ENCODE measurements at regions not wholly inside any gene's neighbourhood (a gene's known extent, or its start where the extent isn't known, plus 50 kb on each side); places are given as distances from the start of the nearest gene placed in this dataset.
"Not testable (repeated sequence)": the region's sequence is repeated elsewhere in the genome, so short reads cannot be mapped to it uniquely, and the experiment has no call there.

- H3K27me3 ChIP-seq (ENCODE audit: control insufficient read depth in 1 of 2, insufficient read depth in 2 of 2, low read length in 2 of 2); H3K36me3 ChIP-seq (ENCODE audit: control insufficient read depth in 2 of 2, insufficient read depth in 2 of 2, low read length in 1 of 2); H3K27ac ChIP-seq (ENCODE audit: low read depth in 2 of 2, low read length in 1 of 2); H3K4me1 ChIP-seq (ENCODE audit: control insufficient read depth in 2 of 2, insufficient read depth in 2 of 2, low read length in 1 of 2); H3K4me3 ChIP-seq (ENCODE audit: low read depth in 1 of 2, low read length in 2 of 2); H3K9me3 ChIP-seq (ENCODE audit: control insufficient read depth in 2 of 2, insufficient read depth in 1 of 2, low read depth in 1 of 2, low read length in 1 of 2): not testable (repeated sequence)
- 51 to 62% methylated on average over 2 of the region's 2 CpGs for WGBS, 2 donors
Observed at GRCh38 chr2:16727849-16728248, 62.2 kb upstream of the CYRIA start.

- H3K27ac ChIP-seq (ENCODE audit: low read depth in 2 of 2, low read length in 1 of 2): no peak overlapping the region
- H3K27me3 ChIP-seq (ENCODE audit: control insufficient read depth in 1 of 2, insufficient read depth in 2 of 2, low read length in 2 of 2): no peaks in the 10 kb centered on the region
- H3K9me3 ChIP-seq (ENCODE audit: control insufficient read depth in 2 of 2, insufficient read depth in 1 of 2, low read depth in 1 of 2, low read length in 1 of 2): no peaks in the 10 kb centered on the region
- 24% methylated on average over 4 of the region's 4 CpGs for WGBS, 2 donors
- no peaks in the 10 kb centered on the region for H3K36me3 ChIP-seq (ENCODE audit: control insufficient read depth in 2 of 2, insufficient read depth in 2 of 2, low read length in 1 of 2)
- no peaks in the 10 kb centered on the region for H3K4me1 ChIP-seq (ENCODE audit: control insufficient read depth in 2 of 2, insufficient read depth in 2 of 2, low read length in 1 of 2)
- H3K4me3 ChIP-seq (ENCODE audit: low read depth in 1 of 2, low read length in 2 of 2): no peak overlapping the region
Observed at GRCh38 chr2:16727256-16727655, 61.6 kb upstream of the CYRIA start.

GRCh38 chr2:16726577-16726976, 60.9 kb upstream of the CYRIA start:
- Histone ChIP-seq H3K4me3 (ENCODE audit: low read depth in 1 of 2, low read length in 2 of 2) (no peak overlapping the region), H3K36me3 (ENCODE audit: control insufficient read depth in 2 of 2, insufficient read depth in 2 of 2, low read length in 1 of 2) (no peaks in the 10 kb centered on the region), H3K4me1 (ENCODE audit: control insufficient read depth in 2 of 2, insufficient read depth in 2 of 2, low read length in 1 of 2) (no peaks in the 10 kb centered on the region), H3K27me3 (ENCODE audit: control insufficient read depth in 1 of 2, insufficient read depth in 2 of 2, low read length in 2 of 2) (no peaks in the 10 kb centered on the region), H3K27ac (ENCODE audit: low read depth in 2 of 2, low read length in 1 of 2) (no peak overlapping the region), H3K9me3 (ENCODE audit: control insufficient read depth in 2 of 2, insufficient read depth in 1 of 2, low read depth in 1 of 2, low read length in 1 of 2) (no peaks in the 10 kb centered on the region)
- WGBS, 2 donors: 87 to 91% methylated on average over 4 of the region's 4 CpGs

GRCh38 chr2:16726147-16726546, 60.5 kb upstream of the CYRIA start:
- H3K27ac ChIP-seq (ENCODE audit: low read depth in 2 of 2, low read length in 1 of 2): no peak overlapping the region
- no peaks in the 10 kb centered on the region for H3K27me3 ChIP-seq (ENCODE audit: control insufficient read depth in 1 of 2, insufficient read depth in 2 of 2, low read length in 2 of 2)
- WGBS, 2 donors: 50 to 72% methylated on average over 2 of the region's 2 CpGs
- no peak overlapping the region for H3K4me3 ChIP-seq (ENCODE audit: low read depth in 1 of 2, low read length in 2 of 2)
- H3K36me3 ChIP-seq (ENCODE audit: control insufficient read depth in 2 of 2, insufficient read depth in 2 of 2, low read length in 1 of 2): no peaks in the 10 kb centered on the region
- H3K9me3 ChIP-seq (ENCODE audit: control insufficient read depth in 2 of 2, insufficient read depth in 1 of 2, low read depth in 1 of 2, low read length in 1 of 2): no peaks in the 10 kb centered on the region
- no peaks in the 10 kb centered on the region for H3K4me1 ChIP-seq (ENCODE audit: control insufficient read depth in 2 of 2, insufficient read depth in 2 of 2, low read length in 1 of 2)

- H3K4me1 ChIP-seq (ENCODE audit: control insufficient read depth in 2 of 2, insufficient read depth in 2 of 2, low read length in 1 of 2): no peaks in the 10 kb centered on the region
- H3K9me3 ChIP-seq (ENCODE audit: control insufficient read depth in 2 of 2, insufficient read depth in 1 of 2, low read depth in 1 of 2, low read length in 1 of 2): no peaks in the 10 kb centered on the region
- no peaks in the 10 kb centered on the region for H3K27me3 ChIP-seq (ENCODE audit: control insufficient read depth in 1 of 2, insufficient read depth in 2 of 2, low read length in 2 of 2)
- no peaks in the 10 kb centered on the region for H3K36me3 ChIP-seq (ENCODE audit: control insufficient read depth in 2 of 2, insufficient read depth in 2 of 2, low read length in 1 of 2)
- H3K27ac ChIP-seq (ENCODE audit: low read depth in 2 of 2, low read length in 1 of 2): no peak overlapping the region
- WGBS, 2 donors: 59 to 64% methylated on average over 9 of the region's 9 CpGs
- no peak overlapping the region for H3K4me3 ChIP-seq (ENCODE audit: low read depth in 1 of 2, low read length in 2 of 2)
Observed at GRCh38 chr2:16725549-16725948, 59.9 kb upstream of the CYRIA start.

- H3K27ac ChIP-seq (ENCODE audit: low read depth in 2 of 2, low read length in 1 of 2): no peak overlapping the region
- no peaks in the 10 kb centered on the region for H3K4me1 ChIP-seq (ENCODE audit: control insufficient read depth in 2 of 2, insufficient read depth in 2 of 2, low read length in 1 of 2)
- no peak overlapping the region for H3K4me3 ChIP-seq (ENCODE audit: low read depth in 1 of 2, low read length in 2 of 2)
- WGBS, 2 donors: 55 to 65% methylated on average over 9 of the region's 9 CpGs
- H3K27me3 ChIP-seq (ENCODE audit: control insufficient read depth in 1 of 2, insufficient read depth in 2 of 2, low read length in 2 of 2): no peaks in the 10 kb centered on the region
- H3K36me3 ChIP-seq (ENCODE audit: control insufficient read depth in 2 of 2, insufficient read depth in 2 of 2, low read length in 1 of 2): no peaks in the 10 kb centered on the region
- H3K9me3 ChIP-seq (ENCODE audit: control insufficient read depth in 2 of 2, insufficient read depth in 1 of 2, low read depth in 1 of 2, low read length in 1 of 2): no peaks in the 10 kb centered on the region
Observed at GRCh38 chr2:16722677-16723076, 57.0 kb upstream of the CYRIA start.

GRCh38 chr2:16722126-16722525, 56.5 kb upstream of the CYRIA start:
- 89 to 93% methylated on average over 1 of the region's 1 CpG for WGBS, 2 donors
- no peaks in the 10 kb centered on the region for H3K27me3 ChIP-seq (ENCODE audit: control insufficient read depth in 1 of 2, insufficient read depth in 2 of 2, low read length in 2 of 2)

GRCh38 chr2:16721529-16721928, 55.9 kb upstream of the CYRIA start:
- not testable (repeated sequence) for H3K27me3 ChIP-seq (ENCODE audit: control insufficient read depth in 1 of 2, insufficient read depth in 2 of 2, low read length in 2 of 2); H3K4me1 ChIP-seq (ENCODE audit: control insufficient read depth in 2 of 2, insufficient read depth in 2 of 2, low read length in 1 of 2)
- WGBS, 2 donors: 85 to 92% methylated on average over 4 of the region's 4 CpGs

More at GRCh38 chr2:16722126-16722525, 56.5 kb upstream of the CYRIA start:
- no peaks in the 10 kb centered on the region for H3K4me1 ChIP-seq (ENCODE audit: control insufficient read depth in 2 of 2, insufficient read depth in 2 of 2, low read length in 1 of 2)
- H3K27ac ChIP-seq (ENCODE audit: low read depth in 2 of 2, low read length in 1 of 2): no peak overlapping the region
- H3K36me3 ChIP-seq (ENCODE audit: control insufficient read depth in 2 of 2, insufficient read depth in 2 of 2, low read length in 1 of 2): no peaks in the 10 kb centered on the region
- no peaks in the 10 kb centered on the region for H3K9me3 ChIP-seq (ENCODE audit: control insufficient read depth in 2 of 2, insufficient read depth in 1 of 2, low read depth in 1 of 2, low read length in 1 of 2)
- no peak overlapping the region for H3K4me3 ChIP-seq (ENCODE audit: low read depth in 1 of 2, low read length in 2 of 2)

GRCh38 chr2:16720737-16721136, 55.1 kb upstream of the CYRIA start:
- not testable (repeated sequence) for H3K9me3 ChIP-seq (ENCODE audit: control insufficient read depth in 2 of 2, insufficient read depth in 1 of 2, low read depth in 1 of 2, low read length in 1 of 2); H3K27me3 ChIP-seq (ENCODE audit: control insufficient read depth in 1 of 2, insufficient read depth in 2 of 2, low read length in 2 of 2); H3K4me1 ChIP-seq (ENCODE audit: control insufficient read depth in 2 of 2, insufficient read depth in 2 of 2, low read length in 1 of 2); H3K27ac ChIP-seq (ENCODE audit: low read depth in 2 of 2, low read length in 1 of 2); H3K4me3 ChIP-seq (ENCODE audit: low read depth in 1 of 2, low read length in 2 of 2); H3K36me3 ChIP-seq (ENCODE audit: control insufficient read depth in 2 of 2, insufficient read depth in 2 of 2, low read length in 1 of 2)
- 85 to 88% methylated on average over 3 of the region's 3 CpGs for WGBS, 2 donors

More at GRCh38 chr2:16721529-16721928, 55.9 kb upstream of the CYRIA start:
- H3K9me3 ChIP-seq (ENCODE audit: control insufficient read depth in 2 of 2, insufficient read depth in 1 of 2, low read depth in 1 of 2, low read length in 1 of 2); H3K27ac ChIP-seq (ENCODE audit: low read depth in 2 of 2, low read length in 1 of 2); H3K4me3 ChIP-seq (ENCODE audit: low read depth in 1 of 2, low read length in 2 of 2); H3K36me3 ChIP-seq (ENCODE audit: control insufficient read depth in 2 of 2, insufficient read depth in 2 of 2, low read length in 1 of 2): not testable (repeated sequence)

GRCh38 chr2:16719485-16719808, 53.8 kb upstream of the CYRIA start:
- no peaks in the 10 kb centered on the region for H3K36me3 ChIP-seq (ENCODE audit: control insufficient read depth in 2 of 2, insufficient read depth in 2 of 2, low read length in 1 of 2)
- WGBS, 2 donors: 79 to 88% methylated on average over 3 of the region's 3 CpGs
- no peaks in the 10 kb centered on the region for H3K27me3 ChIP-seq (ENCODE audit: control insufficient read depth in 1 of 2, insufficient read depth in 2 of 2, low read length in 2 of 2)
- H3K9me3 ChIP-seq (ENCODE audit: control insufficient read depth in 2 of 2, insufficient read depth in 1 of 2, low read depth in 1 of 2, low read length in 1 of 2): no peaks in the 10 kb centered on the region
- H3K4me3 ChIP-seq (ENCODE audit: low read depth in 1 of 2, low read length in 2 of 2): no peak overlapping the region
- H3K4me1 ChIP-seq (ENCODE audit: control insufficient read depth in 2 of 2, insufficient read depth in 2 of 2, low read length in 1 of 2): no peaks in the 10 kb centered on the region
- H3K27ac ChIP-seq (ENCODE audit: low read depth in 2 of 2, low read length in 1 of 2): no peak overlapping the region

Measured in esophagus (tissue), 2 donors.